Activated CD8-positive, alpha-beta T cell treated with anti-CD3 and anti-CD28 coated beads for 36 hours (primary cell): ENCODE measurements at regions not wholly inside any gene's neighbourhood (a gene's known extent, or its start where the extent isn't known, plus 50 kb on each side); places are given as distances from the start of the nearest gene placed in this dataset.

Experiments used
- ATAC-seq: fragments of 200-7000 bp; cut with Tn5 transposase; one replicate; pipeline ENCODE4 v1.10.0; 2021; ENCODE audit warnings: mild to moderate bottlenecking, moderate library complexity
- CTCF ChIA-PET: fragments of 350-600 bp; sonication (Branson Sonifier 250); formaldehyde crosslinking; loops from one replicate; lab custom pipeline; 2021; ENCODE audit warnings: antibody characterized with exemption; lab: Charles Lee
- POLR2A ChIA-PET: fragments of 350-600 bp; sonication (Branson Sonifier 250); formaldehyde crosslinking; loops from one replicate; lab custom pipeline; 2021; ENCODE audit warnings: antibody characterized with exemption; lab: Charles Lee
- DNase-seq: peaks from one replicate; pipeline ENCODE4 v3.0.0-alpha.2; 2020
- H3K27ac Mint-ChIP-seq: one replicate; pipeline ENCODE4 v1.8.0; 2021; ENCODE audit warnings: mild to moderate bottlenecking, mixed read lengths
- H3K27me3 Mint-ChIP-seq: one replicate; pipeline ENCODE4 v1.8.0; 2021; ENCODE audit warnings: mixed read lengths
- H3K36me3 Mint-ChIP-seq: one replicate; pipeline ENCODE4 v1.8.0; 2021; ENCODE audit warnings: low read depth, mixed read lengths
- H3K4me1 Mint-ChIP-seq: one replicate; pipeline ENCODE4 v1.8.0; 2021; ENCODE audit warnings: low read depth, mixed read lengths
- H3K4me3 Mint-ChIP-seq: one replicate; pipeline ENCODE4 v1.8.0; 2021; ENCODE audit warnings: mild to moderate bottlenecking, moderate library complexity, mixed read lengths
- H3K9me3 Mint-ChIP-seq: one replicate; pipeline ENCODE4 v1.8.0; 2021; ENCODE audit warnings: mixed read lengths
- intact Hi-C: fragments of 100-400 bp; cut with micrococcal nuclease; formaldehyde crosslinking; loops from one replicate; pipeline ENCODE4 v1.10.0; 2022
- TF ChIP-seq, protein P1 (sequence below): fragments of 200-600 bp; IDR thresholded peaks from one replicate; pipeline ENCODE4 v1.8.0; 2022; ENCODE audit warnings: antibody characterized with exemption, mild to moderate bottlenecking

DNA sequence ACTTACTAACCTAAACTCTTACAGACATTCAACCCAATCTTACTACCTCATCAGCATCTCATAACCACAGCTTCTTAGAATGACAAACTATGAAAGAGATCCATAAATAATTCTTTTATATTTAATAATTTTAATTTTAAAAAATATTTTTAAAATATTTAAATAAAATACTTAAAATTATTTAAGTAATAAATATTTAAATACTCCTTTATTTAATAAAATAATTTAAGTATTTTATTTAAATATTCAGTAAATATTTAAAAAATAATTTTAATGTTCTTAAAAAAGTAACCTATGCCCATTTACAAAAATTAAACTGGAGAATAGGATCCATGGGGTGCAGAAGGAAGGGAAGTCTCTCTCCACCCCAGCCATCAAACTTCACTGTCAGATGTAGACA, 627.3 kb upstream of the MGMT start:
- no peak for ATAC-seq
- no peak for DNase-seq
- Mint-ChIP-seq H3K27me3 (peaks cover 7% of the 10 kb centered on the region), H3K4me1 (no peaks in the 10 kb centered on the region), H3K4me3 (no peak overlapping the region), H3K9me3 (no peaks in the 10 kb centered on the region), H3K36me3 (no peaks in the 10 kb centered on the region), H3K27ac (no peak overlapping the region)
- TF ChIP-seq, protein P1, sequence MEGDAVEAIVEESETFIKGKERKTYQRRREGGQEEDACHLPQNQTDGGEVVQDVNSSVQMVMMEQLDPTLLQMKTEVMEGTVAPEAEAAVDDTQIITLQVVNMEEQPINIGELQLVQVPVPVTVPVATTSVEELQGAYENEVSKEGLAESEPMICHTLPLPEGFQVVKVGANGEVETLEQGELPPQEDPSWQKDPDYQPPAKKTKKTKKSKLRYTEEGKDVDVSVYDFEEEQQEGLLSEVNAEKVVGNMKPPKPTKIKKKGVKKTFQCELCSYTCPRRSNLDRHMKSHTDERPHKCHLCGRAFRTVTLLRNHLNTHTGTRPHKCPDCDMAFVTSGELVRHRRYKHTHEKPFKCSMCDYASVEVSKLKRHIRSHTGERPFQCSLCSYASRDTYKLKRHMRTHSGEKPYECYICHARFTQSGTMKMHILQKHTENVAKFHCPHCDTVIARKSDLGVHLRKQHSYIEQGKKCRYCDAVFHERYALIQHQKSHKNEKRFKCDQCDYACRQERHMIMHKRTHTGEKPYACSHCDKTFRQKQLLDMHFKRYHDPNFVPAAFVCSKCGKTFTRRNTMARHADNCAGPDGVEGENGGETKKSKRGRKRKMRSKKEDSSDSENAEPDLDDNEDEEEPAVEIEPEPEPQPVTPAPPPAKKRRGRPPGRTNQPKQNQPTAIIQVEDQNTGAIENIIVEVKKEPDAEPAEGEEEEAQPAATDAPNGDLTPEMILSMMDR, result no peak
- intact Hi-C loops, result no loop called here
- ChIA-PET POLR2A (no interaction called here), CTCF (no interaction called here)

DNA sequence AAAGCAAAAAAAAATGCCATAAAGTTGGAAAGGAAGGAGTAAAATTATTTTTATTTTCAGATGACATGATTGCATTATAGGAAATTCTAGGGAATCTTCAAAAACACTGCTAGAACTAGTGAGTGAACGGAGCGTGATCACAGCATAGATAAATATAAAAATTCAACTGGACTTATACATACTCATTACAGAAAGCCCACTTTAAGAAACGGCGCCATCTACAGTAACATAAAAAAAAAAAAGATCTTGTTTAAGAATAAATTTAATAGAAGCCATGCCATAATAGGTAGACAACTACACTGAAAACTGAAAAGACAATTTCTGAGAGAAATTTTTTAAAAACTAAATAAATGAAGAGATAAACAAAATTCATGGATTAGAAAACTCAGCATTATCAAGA, 623.1 kb upstream of the MGMT start:
- Mint-ChIP-seq H3K36me3 (no peaks in the 10 kb centered on the region), H3K27me3 (peaks cover 7% of the 10 kb centered on the region), H3K4me1 (no peaks in the 10 kb centered on the region), H3K9me3 (no peaks in the 10 kb centered on the region), H3K4me3 (no peak overlapping the region), H3K27ac (no peak overlapping the region)
- intact Hi-C loops, result no loop called here
- DNase-seq (no peak), ATAC-seq (no peak)
- TF ChIP-seq, protein P1, result no peak
- ChIA-PET POLR2A (interaction anchor here (0.7 kb wide), 1 partner anchor 1709 kb away, joined by 3 read pairs; no protein-coding TSS in a partner anchor), CTCF (interaction anchor here (0.7 kb wide), 1 partner anchor 320 kb away, joined by 3 read pairs; no protein-coding TSS in a partner anchor)

DNA sequence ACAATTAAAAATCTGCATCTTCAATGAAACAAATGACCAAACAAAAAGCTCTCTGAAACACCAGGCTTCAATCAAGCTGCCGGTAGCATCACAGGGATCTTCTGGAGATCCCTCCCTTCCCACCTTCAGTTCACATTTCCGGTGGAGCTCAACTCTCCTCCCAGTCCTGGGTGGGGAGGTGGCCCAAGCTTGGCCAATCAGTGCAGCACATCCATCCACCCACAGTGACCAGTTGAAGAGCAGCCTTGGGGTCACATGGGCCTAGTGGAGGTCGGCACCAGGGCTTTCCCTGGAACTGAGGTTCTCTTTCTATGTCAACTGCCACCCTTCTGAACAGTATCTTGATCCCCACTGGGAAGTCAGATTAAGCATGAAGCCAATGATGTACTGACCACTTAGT, 620.1 kb upstream of the MGMT start:
- intact Hi-C loops, result no loop called here
- H3K9me3 Mint-ChIP-seq, result no peaks in the 10 kb centered on the region

DNA sequence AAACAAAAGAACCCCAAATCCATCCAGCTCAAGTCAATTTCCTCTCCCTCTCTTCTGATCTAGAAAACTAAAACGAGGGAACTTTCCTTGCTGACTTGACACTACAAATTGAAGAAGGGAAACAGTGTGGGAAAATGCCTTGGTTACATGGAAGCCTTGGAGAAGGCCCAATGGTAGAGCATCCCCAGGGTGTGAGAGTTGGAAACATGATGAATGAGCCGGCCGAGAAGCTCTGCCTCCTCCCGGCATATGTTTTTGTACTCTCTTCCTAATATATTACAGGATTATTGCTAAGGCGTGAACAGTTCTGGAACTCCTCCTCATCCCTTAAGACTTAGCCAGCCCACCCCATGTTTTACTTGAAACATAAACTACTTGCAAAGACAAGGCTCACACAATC, 618.2 kb upstream of the MGMT start:
- intact Hi-C loops, result no loop called here
- CTCF ChIA-PET, result interaction anchor here (1.1 kb wide), 1 partner anchor 10 kb away, joined by 3 read pairs; no protein-coding TSS in a partner anchor
- Mint-ChIP-seq H3K27ac (no peak overlapping the region), H3K9me3 (no peaks in the 10 kb centered on the region), H3K27me3 (no peaks in the 10 kb centered on the region), H3K4me1 (no peaks in the 10 kb centered on the region), H3K36me3 (no peaks in the 10 kb centered on the region), H3K4me3 (no peak overlapping the region)
- DNase-seq (no peak), ATAC-seq (no peak)
- TF ChIP-seq, protein P1, result no peak
- POLR2A ChIA-PET, result no interaction called here

More for the DNA sequence above, 620.1 kb upstream of the MGMT start:
- Mint-ChIP-seq H3K4me1 (no peaks in the 10 kb centered on the region), H3K4me3 (no peak overlapping the region), H3K36me3 (no peaks in the 10 kb centered on the region), H3K27me3 (peaks cover 1% of the 10 kb centered on the region), H3K27ac (no peak overlapping the region)
- ChIA-PET CTCF (no interaction called here), POLR2A (no interaction called here)
- TF ChIP-seq, protein P1, result no peak
- DNase-seq (no peak), ATAC-seq (no peak)

DNA sequence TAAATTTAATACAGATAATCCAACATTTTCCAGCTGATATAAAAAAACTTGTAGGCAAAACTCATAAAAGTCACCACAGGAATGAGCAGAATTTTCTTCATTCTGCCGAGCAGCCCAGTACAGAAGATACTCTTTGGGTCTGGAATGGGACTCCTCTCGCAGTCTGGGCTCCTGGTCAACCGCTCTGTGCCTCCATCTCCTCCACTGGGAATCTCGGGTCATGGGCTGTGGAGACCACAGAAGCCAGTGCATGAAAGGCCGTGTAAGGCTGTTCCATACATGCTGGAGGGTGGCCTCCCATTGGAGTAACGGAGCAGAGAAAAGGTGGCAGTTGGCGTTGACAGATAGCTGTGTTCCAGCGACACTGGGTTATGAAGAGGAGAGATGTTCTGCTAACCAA, 616.4 kb upstream of the MGMT start:
- H3K4me3 Mint-ChIP-seq, result no peak overlapping the region
- TF ChIP-seq, protein P1, result no peak
- H3K9me3 Mint-ChIP-seq, result no peaks in the 10 kb centered on the region
- no peak overlapping the region for H3K27ac Mint-ChIP-seq
- DNase-seq, result no peak
- intact Hi-C loops, result loop anchor here (10.0 kb wide), 1 partner anchor 586 kb away; no protein-coding TSS in a partner anchor
- no peaks in the 10 kb centered on the region for H3K4me1 Mint-ChIP-seq
- no peaks in the 10 kb centered on the region for H3K36me3 Mint-ChIP-seq
- ATAC-seq, result no peak
- CTCF ChIA-PET, result no interaction called here
- POLR2A ChIA-PET, result no interaction called here
- H3K27me3 Mint-ChIP-seq, result no peaks in the 10 kb centered on the region
